ENCODE measurements at regions not wholly inside any gene's neighbourhood (a gene's known extent, or its start where the extent isn't known, plus 50 kb on each side); places are given as distances from the start of the nearest gene placed in this dataset.

DNA sequence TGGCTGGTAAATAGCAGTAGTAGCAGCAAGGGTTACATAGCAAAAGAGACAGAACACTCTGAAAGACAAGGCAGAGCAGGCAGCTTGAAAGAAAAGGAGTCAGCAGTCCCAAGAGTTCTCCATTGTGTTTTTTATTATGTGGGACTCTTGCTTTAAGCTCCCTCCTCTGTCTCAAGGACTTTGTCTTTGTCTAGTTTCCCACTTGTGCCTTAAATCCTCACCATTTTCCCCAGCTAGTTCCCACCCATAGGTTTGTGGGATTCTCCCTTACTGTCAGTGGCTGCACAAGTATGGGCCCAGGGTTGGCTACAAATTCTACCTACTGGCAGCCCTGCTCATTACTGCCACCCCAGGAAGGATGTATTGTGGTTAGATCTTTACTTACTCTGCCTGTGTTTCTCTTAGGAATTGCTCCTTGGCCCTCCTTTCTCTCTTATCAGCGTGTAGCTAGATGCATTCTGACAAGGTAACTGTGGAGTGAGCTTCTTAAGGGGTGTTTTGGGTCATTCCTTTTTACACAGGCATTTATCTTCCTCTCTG is 413.4 kb upstream of the PCDH9 start:
- TF ChIP-seq, protein P1, sequence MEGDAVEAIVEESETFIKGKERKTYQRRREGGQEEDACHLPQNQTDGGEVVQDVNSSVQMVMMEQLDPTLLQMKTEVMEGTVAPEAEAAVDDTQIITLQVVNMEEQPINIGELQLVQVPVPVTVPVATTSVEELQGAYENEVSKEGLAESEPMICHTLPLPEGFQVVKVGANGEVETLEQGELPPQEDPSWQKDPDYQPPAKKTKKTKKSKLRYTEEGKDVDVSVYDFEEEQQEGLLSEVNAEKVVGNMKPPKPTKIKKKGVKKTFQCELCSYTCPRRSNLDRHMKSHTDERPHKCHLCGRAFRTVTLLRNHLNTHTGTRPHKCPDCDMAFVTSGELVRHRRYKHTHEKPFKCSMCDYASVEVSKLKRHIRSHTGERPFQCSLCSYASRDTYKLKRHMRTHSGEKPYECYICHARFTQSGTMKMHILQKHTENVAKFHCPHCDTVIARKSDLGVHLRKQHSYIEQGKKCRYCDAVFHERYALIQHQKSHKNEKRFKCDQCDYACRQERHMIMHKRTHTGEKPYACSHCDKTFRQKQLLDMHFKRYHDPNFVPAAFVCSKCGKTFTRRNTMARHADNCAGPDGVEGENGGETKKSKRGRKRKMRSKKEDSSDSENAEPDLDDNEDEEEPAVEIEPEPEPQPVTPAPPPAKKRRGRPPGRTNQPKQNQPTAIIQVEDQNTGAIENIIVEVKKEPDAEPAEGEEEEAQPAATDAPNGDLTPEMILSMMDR (IDR thresholded peaks at IDR 0.05), result no peak
- TF ChIP-seq JUNB (IDR thresholded peaks at IDR 0.05), result no peak
- TF ChIP-seq PHF8 (IDR thresholded peaks at IDR 0.05; ENCODE audit: borderline replicate concordance, low read depth), result no peak
- no peak for TF ChIP-seq POLR2A (IDR thresholded peaks at IDR 0.05; ENCODE audit: low read length)
- no peak for TF ChIP-seq ESRRA (IDR thresholded peaks at IDR 0.05; ENCODE audit: borderline replicate concordance, low read length)
